ENCODE measurements at regions not wholly inside any gene's neighbourhood (a gene's known extent, or its start where the extent isn't known, plus 50 kb on each side); places are given as distances from the start of the nearest gene placed in this dataset.

DNA sequence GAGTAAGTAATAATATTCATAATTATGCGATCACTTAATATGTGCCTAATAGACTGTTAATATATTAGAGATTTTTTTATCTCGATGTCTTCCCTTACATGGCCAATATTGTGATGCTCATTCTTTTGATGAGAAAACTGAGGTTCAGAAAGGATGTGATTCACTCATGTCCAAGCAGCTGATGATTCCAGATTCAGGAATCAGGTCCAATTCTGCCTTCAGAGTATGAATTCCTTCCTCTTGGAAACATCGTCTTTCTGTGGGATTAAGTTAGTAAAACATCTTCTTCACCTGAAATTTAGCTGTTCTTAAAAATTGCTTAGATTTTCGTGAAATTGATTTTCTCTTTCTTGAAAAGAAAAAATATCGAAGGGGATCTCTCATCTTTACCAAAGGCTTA lies 242.5 kb upstream of the RFX3 start:
- TF ChIP-seq, protein P1, sequence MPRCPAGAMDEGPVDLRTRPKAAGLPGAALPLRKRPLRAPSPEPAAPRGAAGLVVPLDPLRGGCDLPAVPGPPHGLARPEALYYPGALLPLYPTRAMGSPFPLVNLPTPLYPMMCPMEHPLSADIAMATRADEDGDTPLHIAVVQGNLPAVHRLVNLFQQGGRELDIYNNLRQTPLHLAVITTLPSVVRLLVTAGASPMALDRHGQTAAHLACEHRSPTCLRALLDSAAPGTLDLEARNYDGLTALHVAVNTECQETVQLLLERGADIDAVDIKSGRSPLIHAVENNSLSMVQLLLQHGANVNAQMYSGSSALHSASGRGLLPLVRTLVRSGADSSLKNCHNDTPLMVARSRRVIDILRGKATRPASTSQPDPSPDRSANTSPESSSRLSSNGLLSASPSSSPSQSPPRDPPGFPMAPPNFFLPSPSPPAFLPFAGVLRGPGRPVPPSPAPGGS (IDR thresholded peaks at IDR 0.05) = no peak
- TF ChIP-seq, protein P2, sequence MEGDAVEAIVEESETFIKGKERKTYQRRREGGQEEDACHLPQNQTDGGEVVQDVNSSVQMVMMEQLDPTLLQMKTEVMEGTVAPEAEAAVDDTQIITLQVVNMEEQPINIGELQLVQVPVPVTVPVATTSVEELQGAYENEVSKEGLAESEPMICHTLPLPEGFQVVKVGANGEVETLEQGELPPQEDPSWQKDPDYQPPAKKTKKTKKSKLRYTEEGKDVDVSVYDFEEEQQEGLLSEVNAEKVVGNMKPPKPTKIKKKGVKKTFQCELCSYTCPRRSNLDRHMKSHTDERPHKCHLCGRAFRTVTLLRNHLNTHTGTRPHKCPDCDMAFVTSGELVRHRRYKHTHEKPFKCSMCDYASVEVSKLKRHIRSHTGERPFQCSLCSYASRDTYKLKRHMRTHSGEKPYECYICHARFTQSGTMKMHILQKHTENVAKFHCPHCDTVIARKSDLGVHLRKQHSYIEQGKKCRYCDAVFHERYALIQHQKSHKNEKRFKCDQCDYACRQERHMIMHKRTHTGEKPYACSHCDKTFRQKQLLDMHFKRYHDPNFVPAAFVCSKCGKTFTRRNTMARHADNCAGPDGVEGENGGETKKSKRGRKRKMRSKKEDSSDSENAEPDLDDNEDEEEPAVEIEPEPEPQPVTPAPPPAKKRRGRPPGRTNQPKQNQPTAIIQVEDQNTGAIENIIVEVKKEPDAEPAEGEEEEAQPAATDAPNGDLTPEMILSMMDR (IDR thresholded peaks at IDR 0.05) = no peak
- TF ChIP-seq, protein P3, sequence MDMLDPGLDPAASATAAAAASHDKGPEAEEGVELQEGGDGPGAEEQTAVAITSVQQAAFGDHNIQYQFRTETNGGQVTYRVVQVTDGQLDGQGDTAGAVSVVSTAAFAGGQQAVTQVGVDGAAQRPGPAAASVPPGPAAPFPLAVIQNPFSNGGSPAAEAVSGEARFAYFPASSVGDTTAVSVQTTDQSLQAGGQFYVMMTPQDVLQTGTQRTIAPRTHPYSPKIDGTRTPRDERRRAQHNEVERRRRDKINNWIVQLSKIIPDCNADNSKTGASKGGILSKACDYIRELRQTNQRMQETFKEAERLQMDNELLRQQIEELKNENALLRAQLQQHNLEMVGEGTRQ (IDR thresholded peaks at IDR 0.05) = no peak
- TF ChIP-seq CEBPB (IDR thresholded peaks at IDR 0.05) (no peak), POLR2A (IDR thresholded peaks at IDR 0.05; ENCODE audit: low read length) (no peak), CHD2 (IDR thresholded peaks at IDR 0.05; ENCODE audit: low read length, partially characterized antibody) (no peak), BHLHE40 (IDR thresholded peaks at IDR 0.05; ENCODE audit: low read depth, low read length) (no peak), RAD21 (conservative IDR thresholded peaks at IDR 0.05 in 1 of 2, IDR thresholded peaks at IDR 0.05 in 1 of 2) (no peak), MAFK (IDR thresholded peaks at IDR 0.05; ENCODE audit: partially characterized antibody) (no peak), HDAC2 (IDR thresholded peaks at IDR 0.05) (no peak), CBX8 (IDR thresholded peaks at IDR 0.05) (no peak), FOSB (CRISPR knock-in tag; IDR thresholded peaks at IDR 0.05) (no peak)
- TF ChIP-seq, protein P4, sequence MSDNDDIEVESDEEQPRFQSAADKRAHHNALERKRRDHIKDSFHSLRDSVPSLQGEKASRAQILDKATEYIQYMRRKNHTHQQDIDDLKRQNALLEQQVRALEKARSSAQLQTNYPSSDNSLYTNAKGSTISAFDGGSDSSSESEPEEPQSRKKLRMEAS (IDR thresholded peaks at IDR 0.05) = no peak
- TF ChIP-seq, protein P5, sequence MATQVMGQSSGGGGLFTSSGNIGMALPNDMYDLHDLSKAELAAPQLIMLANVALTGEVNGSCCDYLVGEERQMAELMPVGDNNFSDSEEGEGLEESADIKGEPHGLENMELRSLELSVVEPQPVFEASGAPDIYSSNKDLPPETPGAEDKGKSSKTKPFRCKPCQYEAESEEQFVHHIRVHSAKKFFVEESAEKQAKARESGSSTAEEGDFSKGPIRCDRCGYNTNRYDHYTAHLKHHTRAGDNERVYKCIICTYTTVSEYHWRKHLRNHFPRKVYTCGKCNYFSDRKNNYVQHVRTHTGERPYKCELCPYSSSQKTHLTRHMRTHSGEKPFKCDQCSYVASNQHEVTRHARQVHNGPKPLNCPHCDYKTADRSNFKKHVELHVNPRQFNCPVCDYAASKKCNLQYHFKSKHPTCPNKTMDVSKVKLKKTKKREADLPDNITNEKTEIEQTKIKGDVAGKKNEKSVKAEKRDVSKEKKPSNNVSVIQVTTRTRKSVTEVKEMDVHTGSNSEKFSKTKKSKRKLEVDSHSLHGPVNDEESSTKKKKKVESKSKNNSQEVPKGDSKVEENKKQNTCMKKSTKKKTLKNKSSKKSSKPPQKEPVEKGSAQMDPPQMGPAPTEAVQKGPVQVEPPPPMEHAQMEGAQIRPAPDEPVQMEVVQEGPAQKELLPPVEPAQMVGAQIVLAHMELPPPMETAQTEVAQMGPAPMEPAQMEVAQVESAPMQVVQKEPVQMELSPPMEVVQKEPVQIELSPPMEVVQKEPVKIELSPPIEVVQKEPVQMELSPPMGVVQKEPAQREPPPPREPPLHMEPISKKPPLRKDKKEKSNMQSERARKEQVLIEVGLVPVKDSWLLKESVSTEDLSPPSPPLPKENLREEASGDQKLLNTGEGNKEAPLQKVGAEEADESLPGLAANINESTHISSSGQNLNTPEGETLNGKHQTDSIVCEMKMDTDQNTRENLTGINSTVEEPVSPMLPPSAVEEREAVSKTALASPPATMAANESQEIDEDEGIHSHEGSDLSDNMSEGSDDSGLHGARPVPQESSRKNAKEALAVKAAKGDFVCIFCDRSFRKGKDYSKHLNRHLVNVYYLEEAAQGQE (IDR thresholded peaks at IDR 0.05) = no peak
